Midbrain (tissue), 1 donor: ENCODE measurements at regions not wholly inside any gene's neighbourhood (a gene's known extent, or its start where the extent isn't known, plus 50 kb on each side); places are given as distances from the start of the nearest gene placed in this dataset.
"Not testable (repeated sequence)": the region's sequence is repeated elsewhere in the genome, so short reads cannot be mapped to it uniquely, and the experiment has no call there.

Experiments
- DNase-seq: peaks from one replicate; lab custom pipeline; 2025; lab: John Stamatoyannopoulos, UW

DNA sequence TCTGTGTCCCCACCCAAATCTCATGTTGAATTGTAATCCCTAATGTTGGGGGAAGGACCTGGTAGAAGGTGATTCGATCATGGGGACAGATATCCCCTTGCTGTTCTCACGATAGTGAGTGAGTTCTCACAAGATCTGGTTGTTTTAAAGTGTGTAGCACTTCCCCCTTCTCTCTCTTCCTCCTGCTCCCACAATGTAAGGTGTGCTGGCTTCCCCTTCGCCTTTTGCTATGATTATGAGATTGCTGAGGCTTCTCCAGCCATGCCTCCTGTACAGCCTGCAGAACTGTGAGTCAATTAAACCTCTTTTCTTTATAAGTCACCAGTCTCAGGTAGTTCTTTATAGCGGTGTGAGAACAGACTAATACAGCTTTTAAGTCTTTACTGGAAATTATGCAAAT lies 193.3 kb upstream of the RBBP8 start:
- no peak for DNase-seq

DNA sequence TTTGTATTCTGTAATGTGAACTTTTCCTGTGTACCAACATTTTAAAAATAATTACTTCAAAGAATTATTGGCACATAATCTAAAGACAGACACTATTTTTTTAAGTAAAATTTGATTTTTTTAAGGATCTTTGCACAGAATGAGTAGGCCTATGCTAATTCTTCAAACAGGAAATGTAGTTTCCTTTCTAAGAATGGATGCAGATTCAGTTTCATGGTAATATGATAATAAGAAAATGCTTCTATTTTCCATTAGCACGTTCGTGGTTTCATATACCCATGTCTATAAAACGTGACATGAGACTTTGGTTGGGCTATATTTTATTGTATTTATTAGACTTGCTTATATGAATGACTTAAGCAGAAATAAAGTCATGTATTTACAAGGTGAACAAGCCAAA lies 191.8 kb upstream of the RBBP8 start:
- no peak for DNase-seq

DNA sequence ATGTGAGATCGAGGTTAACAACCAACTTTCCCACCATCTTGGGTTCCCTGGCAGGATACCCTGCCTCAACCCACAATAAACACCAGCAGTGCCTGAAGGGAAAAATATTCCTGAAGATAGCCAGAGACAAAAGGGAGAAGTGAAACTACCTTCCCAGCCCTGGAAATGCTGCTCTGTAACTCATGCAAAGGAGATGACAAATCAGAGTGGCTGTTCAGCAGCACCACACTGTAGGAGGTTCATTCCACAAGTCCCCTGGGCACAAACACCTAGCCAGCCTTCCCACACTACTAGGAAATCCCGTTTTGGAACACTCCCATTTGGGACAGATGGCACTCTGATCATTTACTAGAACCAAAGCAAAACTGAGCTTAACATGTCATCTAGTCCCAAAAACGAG lies 190.7 kb upstream of the RBBP8 start:
- DNase-seq: no peak

DNA sequence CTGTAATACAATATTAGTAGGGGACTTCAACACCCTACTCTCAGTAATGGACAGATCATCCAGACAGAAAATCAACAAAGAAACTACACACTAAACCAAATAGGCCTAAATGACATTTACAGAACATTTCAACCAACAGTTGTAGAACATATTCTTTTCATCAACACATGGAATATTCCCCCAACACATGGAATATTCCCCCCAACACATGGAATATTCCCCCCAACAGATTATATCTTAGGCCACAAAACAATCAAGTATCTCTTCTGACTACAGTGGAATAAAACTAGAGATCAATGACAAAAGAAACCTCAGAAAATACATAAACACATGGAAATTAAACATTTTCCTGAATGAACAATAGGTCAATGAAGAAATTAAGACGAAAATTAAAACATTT lies 187.2 kb upstream of the RBBP8 start:
- no peak for DNase-seq

DNA sequence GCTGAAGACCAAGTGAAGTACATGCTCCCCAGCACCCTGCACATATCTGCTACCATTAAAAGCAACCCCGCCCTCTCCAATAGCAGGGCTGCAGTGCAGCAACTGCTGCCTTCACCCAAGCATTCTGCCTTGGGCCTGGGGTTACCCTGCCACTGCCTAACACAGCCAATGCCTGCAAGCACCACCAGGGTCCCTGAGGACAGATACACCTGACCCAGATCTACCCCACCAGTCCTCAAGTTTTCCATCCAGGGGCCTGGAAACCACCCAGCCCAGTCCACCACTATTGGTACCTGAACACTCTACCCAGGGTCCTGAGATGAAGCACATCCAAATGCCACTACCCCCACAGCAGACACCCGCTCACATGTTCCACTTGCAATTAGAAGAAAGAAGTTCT lies 181.1 kb upstream of the RBBP8 start:
- no peak for DNase-seq

DNA sequence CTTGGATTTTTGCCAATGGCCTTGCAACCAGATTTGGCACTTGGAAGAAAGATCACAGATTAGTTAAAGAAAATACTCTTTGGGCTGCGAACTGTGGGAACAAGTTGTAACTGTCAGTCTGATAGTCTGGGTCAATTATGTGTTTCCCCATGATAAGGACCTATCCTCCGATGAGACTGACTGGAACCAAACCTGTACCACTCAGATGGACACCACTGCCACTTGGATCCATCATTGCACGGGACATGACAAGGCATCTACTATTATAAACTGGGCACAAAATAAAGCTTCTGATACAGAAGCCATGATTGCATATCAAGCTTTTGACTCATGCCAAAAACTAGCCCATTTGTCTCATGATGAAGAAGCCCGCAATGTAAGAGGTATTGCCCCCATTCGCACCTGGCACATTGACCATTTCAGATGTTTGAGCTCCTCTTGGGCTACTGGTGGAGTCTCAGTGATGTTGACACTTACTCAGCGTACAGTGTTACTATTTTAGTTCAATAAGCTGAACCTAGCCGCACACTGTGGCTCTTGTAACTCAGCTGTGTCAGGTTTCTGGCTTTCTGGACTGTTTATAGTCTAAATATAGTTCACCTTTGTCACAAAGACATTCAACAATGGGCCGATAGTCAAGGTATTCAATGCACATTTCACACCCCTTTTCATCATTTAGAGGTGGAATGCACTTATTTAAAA lies 179.8 kb upstream of the RBBP8 start:
- no peak for DNase-seq

DNA sequence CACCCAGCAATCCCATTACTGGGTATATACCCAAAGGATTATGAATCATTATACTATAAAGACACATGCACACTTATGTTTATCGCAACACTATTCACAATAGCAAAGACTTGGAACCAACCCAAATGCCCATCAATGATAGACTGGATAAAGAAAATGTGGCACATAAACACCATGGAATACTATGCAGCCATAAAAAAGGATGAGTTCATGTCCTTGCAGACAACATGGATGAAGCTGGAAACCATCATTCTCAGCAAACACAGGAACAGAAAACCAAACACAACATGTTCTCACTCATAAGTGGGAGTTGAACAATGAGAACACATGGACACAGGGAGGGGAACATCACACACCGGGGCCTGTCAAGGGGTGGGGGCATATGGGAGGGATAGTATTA lies 169.1 kb upstream of the RBBP8 start:
- not testable (repeated sequence) for DNase-seq

DNA sequence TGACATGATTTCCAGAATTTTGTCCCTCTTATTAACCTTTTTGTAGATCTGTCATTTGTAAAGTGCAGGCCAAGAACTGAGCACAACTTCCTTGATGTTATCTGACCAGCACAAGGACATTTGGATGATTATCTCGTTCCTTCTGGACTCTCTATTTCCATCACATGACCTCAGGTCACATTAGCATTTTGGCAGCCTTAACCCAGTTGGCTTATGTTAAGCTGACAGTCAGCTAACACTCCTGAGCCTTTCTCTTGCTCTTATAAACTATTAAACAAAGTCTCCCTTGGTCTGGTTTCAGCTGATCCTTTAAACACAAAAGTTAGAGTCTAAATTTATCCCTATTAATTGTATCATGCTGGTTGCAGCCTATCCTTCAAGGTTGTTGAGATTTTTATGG lies 167.2 kb upstream of the RBBP8 start:
- DNase-seq: no peak

DNA sequence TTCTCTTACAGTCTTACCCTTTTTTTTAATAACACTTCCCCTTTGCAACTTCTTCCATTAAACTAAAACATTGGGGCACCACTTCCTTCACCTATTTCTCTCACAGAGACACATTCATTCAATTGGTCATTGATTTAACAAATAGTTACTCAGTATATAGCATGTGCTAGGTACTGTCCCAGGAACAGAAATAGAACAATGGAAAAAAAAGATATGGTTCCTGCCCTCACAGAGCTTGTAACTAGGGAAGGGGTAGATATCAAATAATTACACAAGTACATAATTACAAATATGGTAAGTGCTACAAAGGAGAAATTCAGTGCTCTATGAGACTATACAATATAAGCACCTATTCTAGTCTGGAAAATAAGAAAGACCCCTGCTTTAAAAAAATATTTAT lies 165.5 kb upstream of the RBBP8 start:
- no peak for DNase-seq

DNA sequence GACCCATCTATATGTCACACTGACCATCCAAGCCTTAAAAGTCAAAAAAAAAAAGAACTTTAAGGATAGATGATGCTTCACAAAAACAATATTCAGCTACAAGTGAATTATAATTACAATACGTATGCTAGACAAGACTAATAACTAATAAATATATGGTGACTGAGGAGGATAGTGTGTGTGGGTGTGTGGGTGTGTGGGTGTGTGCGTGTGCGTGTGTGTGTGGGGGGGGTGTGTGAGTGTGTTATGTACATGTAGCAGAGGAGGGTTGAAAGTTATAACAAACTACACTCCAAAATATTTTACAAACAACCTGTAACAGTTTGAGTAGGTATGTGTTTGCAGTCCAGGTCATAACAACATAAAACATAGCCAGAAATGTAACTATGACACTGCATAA lies 159.2 kb upstream of the RBBP8 start:
- DNase-seq: no peak

DNA sequence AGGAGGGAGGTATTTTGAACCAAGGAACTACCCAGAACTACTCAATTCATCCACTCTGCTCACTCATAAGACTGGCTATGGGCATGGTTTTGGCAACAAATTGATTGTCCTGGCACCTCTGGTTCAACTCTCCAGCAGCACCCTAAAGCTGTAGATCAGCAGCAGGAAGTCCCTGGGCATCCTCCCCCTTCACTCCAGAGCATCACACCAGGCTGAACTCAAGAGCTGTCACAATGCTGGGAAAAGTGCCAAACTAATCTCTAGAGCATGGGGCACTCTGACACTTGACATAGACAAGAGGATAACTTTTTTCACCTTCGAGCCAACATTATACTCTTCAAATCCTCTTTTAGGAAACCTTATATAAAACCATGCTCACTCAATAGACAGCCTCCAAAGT lies 154.1 kb upstream of the RBBP8 start:
- DNase-seq: no peak

DNA sequence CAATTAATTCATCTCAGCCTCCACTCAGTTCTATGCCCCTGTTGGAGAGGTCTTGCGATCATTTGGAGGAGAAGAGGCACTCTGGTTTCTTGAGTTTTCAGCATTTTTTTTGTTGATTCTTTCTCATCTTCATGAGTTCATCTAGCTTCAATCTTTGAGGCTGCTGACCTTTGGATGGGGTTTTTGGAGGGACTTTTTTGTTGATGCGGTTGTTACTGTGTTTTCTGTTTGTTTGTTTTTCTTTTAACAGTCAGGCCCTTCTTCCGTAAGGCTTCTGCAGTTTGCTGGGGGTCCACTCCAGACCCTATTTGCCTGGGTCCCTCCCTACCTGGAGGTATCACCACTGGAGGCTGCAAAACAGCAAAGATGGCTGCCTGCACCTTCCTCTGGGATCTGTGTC lies 149.9 kb upstream of the RBBP8 start:
- DNase-seq: no peak

DNA sequence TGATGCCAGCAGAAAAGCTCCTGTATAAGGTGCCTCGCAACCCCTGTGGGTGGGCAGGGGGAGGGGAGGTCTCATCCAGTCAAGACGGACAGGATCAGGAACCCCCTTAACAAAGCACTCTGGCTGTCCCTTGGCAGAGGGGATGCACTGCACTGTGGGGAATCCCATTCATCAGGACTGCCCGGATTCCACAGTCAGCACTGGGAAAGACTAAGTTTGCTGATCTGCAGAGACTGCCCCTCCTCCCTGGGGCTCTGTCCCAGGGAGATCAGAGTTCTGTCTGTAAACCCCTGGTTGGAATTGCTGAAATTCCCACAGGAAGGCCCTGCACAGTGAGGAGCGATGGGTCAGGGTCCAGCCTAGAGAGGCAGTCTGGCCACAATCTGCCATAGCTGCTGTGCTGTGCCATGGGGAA lies 149.5 kb upstream of the RBBP8 start:
- DNase-seq: no peak

DNA sequence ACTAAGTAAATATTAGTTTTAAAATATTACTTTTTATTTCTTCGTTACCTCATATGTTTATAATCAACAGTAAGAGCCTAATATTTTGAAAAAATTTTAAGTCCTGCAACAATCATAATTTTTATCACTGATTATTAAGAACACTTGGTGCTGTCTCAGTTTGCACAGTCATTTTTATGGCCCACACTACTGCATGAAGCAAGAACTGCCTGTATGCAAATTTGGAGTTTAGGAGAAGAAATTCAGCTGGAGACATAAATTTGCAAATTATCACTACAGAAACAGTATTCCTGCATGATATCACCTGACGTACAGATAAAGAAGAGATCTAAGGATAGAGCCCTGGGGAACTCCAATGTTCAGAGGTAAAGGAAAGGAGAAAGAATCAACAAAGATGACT lies 144.1 kb upstream of the RBBP8 start:
- no peak for DNase-seq

DNA sequence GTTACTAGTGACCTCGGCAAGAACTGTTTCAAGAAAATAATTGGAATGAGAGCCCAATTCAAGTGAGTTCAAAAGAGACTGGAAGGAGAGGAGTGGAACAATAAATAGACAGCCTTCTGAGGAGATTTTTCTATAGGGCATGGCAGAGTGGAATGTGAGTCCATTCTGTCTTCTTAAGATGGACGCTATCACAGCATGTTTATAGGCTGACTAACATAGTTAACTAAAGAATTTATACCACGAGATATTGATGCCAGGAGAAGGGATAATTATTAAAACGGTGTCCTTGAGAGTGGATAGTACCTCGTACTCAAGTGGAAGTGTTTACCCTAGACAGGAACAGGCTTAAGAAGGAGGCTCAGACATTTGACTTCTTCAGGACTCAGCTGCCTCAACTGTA lies 143.5 kb upstream of the RBBP8 start:
- no peak for DNase-seq

DNA sequence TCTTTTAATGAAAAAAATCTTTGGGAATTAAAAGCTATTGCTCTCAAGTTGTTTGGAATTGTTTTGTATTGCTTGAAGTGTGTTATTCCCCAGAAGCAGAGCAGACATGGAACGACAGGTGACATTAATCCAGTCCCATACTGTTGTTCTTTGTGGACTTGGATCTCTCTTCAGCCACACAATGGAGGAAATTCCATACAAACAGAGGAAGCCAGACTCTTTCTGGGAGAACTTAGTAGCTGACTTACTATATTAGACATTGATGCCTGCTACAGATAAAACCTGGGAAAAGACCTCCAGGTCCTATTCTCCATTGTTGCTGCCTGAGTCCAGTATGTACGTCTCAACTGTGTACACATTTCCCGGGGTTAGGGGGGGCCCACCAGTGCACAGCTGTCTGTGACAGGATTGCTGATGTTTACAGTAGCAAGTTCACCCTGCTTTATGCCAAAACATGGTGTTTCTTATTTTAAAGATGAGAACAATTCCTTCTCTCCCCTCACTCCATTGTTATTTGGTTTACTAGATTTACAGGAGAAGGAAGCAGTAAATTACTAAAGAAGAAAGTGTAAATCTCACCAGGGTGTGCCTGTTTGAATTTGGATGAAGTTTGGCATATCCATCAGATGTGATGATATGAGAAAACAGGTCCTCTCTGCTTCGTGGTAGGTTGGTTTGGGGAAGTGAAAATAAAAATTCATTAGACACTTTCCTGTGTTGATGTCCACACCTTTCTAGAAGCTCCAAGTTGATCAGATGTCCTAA lies 142.4 kb upstream of the RBBP8 start:
- DNase-seq: no peak

DNA sequence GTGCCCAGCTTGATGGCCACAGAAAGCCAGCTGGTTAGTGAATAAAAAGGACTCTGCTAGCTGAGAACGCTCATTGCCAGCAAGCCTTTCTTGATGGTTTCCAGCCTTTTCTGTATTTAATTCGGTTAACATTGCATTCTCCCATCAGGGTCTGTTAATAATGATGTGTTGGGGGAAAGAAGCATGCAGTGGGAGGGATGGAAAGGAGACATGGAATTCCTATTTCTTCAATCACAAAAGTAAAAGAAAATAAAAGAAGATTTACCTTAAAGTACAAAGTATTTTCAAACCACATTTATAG lies 141.9 kb upstream of the RBBP8 start:
- DNase-seq: no peak

DNA sequence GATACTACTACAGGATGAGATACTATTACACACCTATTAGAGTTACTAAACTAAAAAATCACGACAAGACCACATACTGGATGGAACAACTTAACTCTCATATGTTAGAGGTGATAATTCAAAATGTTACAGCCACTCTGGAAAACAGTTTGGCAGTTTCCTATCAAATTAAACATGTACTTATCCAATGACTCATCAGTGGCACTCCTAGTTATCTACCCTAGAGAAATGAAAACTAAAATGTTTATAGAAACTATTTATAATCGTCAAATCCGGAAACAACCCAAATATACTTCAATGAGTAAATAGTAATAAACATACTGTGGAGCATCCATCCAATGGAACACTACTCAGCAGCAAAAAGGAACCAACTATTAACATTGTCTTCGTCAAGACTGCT lies 137.0 kb upstream of the RBBP8 start:
- no peak for DNase-seq

DNA sequence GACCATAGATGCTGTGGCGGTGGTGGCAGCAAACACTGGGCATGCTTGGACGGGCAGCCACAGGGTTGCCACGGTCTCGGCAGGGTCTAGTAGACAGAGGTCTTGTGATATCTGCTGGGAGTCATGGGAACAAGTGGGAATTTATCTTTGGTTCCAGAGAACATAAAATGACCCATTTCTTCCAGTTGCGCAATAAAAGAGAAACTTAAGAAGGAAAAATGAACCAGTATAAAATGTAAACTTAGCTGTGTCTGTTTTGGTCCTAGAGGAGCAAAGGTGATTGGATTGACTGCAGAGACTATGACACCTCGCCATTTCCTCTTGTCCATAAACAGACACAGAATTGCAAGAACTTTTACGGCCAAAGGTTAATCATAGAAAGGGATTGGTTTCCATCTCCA lies 132.6 kb upstream of the RBBP8 start:
- no peak for DNase-seq

DNA sequence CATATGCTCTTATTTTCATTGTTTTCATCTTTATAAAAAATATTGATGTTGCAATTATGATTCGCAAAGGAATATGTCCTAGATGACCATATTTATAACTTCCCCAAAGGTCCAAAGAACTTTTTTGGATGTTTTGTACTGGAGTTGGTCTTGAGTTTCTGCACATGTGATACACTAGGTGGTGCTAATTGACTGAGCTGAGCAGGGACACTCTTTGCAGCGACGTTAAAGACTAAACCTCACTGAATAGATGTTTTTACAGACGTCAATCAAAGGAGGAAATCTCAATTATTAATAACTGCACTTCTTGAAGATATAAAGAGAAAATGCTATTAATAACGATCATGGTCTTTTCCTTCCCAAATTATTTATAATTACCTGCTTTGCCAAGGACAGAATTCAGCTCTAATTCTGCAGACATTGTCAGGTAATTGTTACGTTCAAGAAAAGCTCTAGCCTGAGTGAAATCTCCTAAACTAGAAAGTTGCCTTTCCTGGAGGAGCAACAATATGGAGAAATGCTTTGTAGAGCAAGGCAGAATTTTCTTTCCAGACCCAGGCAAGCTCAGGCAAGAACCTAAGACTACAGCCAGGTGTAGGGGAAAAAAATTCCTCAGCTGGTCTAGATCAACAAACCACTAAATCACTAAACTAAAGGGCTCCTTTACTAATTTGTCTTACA lies 119.3 kb upstream of the RBBP8 start:
- no peak for DNase-seq

DNA sequence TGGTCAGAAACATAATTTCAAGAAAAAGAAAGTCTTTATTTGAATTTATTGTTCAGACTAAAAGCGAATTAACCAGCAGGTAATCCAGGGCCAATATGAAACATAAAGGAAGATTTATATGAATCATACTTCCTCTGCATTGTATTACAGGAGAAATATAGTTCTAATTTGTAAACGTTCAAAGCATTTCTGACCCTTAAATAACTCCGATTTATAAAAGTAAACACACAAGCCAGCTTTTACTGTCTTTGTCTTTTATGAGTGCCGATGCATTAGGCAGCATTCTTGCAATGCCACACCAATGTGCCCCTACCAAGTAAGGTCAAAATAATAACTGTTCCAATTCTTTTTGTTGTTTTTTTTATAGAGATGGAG lies 118.8 kb upstream of the RBBP8 start:
- no peak for DNase-seq

DNA sequence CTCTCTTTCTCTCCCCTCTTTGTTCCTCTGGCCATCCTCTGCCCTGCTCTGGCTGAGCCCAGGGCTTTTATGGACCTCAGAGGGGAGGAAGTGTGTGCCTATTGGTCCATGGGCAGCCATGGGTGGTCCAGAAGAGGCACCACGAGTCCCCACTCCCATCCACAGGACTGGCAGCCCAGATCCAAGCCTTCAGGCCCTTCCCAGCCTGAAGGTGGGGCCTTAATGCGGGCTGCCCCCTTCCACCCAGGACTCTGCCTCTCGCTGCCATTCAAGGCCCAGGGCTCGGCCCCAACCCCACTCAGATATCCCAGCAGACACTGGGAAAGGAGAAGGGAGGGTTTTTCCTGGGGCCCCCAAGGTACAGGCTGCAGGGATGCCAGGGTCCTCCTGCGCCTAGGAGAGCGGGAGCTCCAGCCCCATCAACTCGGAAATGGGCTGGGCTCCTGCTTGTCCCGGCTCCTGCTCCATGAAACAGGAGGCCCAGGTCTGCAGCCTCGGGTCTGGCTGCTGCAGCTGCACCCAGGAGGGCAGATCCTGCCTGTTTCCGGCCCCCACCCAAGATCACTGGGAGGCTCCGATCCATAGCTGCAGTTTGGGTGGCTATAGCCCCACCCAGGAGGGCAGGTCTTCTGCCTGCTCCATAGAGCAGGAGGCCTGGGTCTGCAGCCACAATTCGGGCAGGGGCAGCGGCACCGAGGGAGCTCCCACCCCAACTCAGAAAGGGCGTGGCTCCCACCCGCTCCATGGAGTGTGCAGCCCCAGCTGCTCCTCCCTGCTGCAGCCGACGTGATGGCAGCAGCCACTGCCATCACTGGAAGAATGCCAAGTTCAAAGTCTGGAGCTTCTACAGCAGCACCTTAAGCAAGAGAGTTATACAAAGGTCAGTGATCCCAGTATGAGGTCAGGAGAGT lies 116.6 kb upstream of the RBBP8 start:
- no peak for DNase-seq

DNA sequence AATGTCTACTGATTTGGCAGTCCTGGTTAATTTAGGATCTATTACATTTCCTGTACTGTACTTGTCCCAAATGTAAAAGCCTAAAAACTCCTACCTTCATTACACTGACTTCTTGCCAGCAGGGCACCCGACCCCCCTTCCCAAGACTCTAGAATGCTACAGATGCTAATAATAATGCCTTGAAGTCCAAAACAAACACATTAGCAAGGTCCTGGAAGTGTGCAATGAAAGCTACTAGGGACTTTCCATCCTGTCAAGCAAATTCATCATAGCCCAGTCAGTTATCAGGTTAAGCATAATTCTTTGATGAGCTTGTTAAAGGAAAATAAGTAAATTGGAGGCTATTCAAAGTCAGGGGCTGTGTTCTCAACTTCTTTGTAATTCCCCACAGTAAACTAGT lies 115.3 kb upstream of the RBBP8 start:
- no peak for DNase-seq
